ENCODE measurements at regions not wholly inside any gene's neighbourhood (a gene's known extent, or its start where the extent isn't known, plus 50 kb on each side); places are given as distances from the start of the nearest gene placed in this dataset.

GRCh38 chr3:6734395-6734746, 126.5 kb upstream of the GRM7 start:
- Histone ChIP-seq H3K36me3 (replicated peaks) (no peaks in the 10 kb centered on the region), H3K27me3 (replicated peaks) (no peaks in the 10 kb centered on the region), H3K4me3 (ENCODE audit: low read depth, low read length) (no peak overlapping the region), H3K27ac (no peak overlapping the region)
- DNase-seq, result no peak
- no peak for TF ChIP-seq CTCF (IDR thresholded peaks at IDR 0.05; ENCODE audit: low read depth, low read length, missing control alignments)
- in situ Hi-C loops (cut with HindIII; ENCODE audit: low pct_ligation_motif_present, low sequenced_read_pairs), result no loop called here

GRCh38 chr3:6736836-6737629, 123.9 kb upstream of the GRM7 start:
- H3K27ac ChIP-seq, result no peak overlapping the region
- in situ Hi-C loops (cut with HindIII; ENCODE audit: low pct_ligation_motif_present, low sequenced_read_pairs), result no loop called here
- TF ChIP-seq CTCF (IDR thresholded peaks at IDR 0.05; ENCODE audit: low read depth, low read length, missing control alignments), result no peak
- no peak for DNase-seq
- no peaks in the 10 kb centered on the region for H3K36me3 ChIP-seq (replicated peaks)
- H3K4me3 ChIP-seq (ENCODE audit: low read depth, low read length), result no peak overlapping the region
- no peaks in the 10 kb centered on the region for H3K27me3 ChIP-seq (replicated peaks)

- TF ChIP-seq CTCF (IDR thresholded peaks at IDR 0.05; ENCODE audit: low read depth, low read length, missing control alignments), result no peak
- DNase-seq, result no peak
- Histone ChIP-seq H3K36me3 (replicated peaks) (no peaks in the 10 kb centered on the region), H3K4me3 (ENCODE audit: low read depth, low read length) (no peak overlapping the region), H3K27me3 (replicated peaks) (no peaks in the 10 kb centered on the region), H3K27ac (no peak overlapping the region)
- in situ Hi-C loops (cut with HindIII; ENCODE audit: low pct_ligation_motif_present, low sequenced_read_pairs), result no loop called here
Measured at GRCh38 chr3:6737630-6738029, 123.3 kb upstream of the GRM7 start.

GRCh38 chr3:6739288-6739687, 121.6 kb upstream of the GRM7 start:
- Histone ChIP-seq H3K4me3 (ENCODE audit: low read depth, low read length) (no peak overlapping the region), H3K36me3 (replicated peaks) (no peaks in the 10 kb centered on the region), H3K27ac (no peak overlapping the region), H3K27me3 (replicated peaks) (no peaks in the 10 kb centered on the region)
- no peak for DNase-seq
- TF ChIP-seq CTCF (IDR thresholded peaks at IDR 0.05; ENCODE audit: low read depth, low read length, missing control alignments), result no peak
- in situ Hi-C loops (cut with HindIII; ENCODE audit: low pct_ligation_motif_present, low sequenced_read_pairs), result no loop called here

- in situ Hi-C loops (cut with HindIII; ENCODE audit: low pct_ligation_motif_present, low sequenced_read_pairs), result no loop called here
- TF ChIP-seq CTCF (IDR thresholded peaks at IDR 0.05; ENCODE audit: low read depth, low read length, missing control alignments), result no peak
- no peaks in the 10 kb centered on the region for H3K36me3 ChIP-seq (replicated peaks)
- H3K4me3 ChIP-seq (ENCODE audit: low read depth, low read length), result no peak overlapping the region
- no peak for DNase-seq
- H3K27ac ChIP-seq, result no peak overlapping the region
- H3K27me3 ChIP-seq (replicated peaks), result no peaks in the 10 kb centered on the region
Measured at GRCh38 chr3:6743067-6743720, 117.7 kb upstream of the GRM7 start.
